Hippocampal formation (tissue), 2 donors: ENCODE measurements at regions not wholly inside any gene's neighbourhood (a gene's known extent, or its start where the extent isn't known, plus 50 kb on each side); places are given as distances from the start of the nearest gene placed in this dataset.

Experiments
- DNase-seq, 2 donors: peaks; one replicate each; lab custom pipeline; 2025; lab: John Stamatoyannopoulos, UW

DNA sequence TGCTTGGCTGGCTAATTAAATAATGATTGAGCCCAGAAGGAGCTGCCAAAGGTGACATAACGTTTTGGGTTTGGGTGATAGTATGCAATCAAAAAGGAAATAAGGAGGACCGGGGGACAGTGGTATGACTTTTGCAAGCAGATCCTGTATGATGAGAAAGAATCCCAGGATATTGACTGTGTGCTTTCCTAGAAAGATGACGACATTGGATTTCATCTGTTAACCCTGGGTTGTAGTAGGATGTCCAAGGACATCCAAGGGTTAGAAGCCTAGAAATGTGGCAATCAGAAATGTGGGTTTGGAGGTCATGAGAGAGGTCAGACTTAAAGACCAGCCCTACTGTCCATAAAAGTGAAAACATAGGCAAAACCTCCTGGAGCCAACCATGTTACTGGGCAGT lies 50.3 kb upstream of the HMHB1 start:
- DNase-seq, result no peak

DNA sequence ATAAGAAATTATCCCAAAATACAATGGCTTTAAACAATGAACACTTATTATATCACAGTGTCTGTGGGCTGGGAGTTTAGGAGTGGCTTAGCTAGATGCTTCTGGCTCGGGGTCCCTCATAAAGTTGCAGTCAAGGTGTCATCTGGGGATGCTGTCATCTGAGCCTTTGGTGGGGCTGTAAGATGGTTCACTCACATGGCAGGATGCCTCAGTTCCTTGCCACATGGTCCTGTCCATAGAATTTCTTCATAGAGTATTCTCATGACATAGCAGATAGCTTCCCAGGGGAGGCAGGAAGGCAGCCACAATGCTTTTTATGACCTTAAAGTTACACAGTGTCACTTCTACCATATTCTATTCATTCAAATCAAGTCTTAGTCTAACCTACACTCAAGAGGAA lies 51.2 kb upstream of the HMHB1 start:
- no peak for DNase-seq

DNA sequence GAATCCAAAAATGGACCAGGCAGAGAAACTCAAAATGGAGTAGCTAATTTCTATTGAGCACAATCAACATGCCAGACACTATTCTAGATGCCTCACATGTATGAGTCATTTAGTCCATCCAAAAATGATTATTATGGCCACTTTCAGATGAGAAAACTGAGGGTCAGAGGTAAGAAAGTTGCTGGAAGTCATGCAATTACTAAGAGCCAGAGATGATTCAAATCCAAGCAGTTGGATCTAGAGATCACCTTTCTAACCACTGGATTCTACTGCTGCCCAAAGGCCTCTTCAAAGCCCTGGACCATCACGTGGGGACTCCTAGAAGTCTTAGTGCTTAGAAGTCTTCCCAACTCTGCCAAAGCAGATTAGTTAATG lies 51.8 kb upstream of the HMHB1 start:
- DNase-seq, result no peak

DNA sequence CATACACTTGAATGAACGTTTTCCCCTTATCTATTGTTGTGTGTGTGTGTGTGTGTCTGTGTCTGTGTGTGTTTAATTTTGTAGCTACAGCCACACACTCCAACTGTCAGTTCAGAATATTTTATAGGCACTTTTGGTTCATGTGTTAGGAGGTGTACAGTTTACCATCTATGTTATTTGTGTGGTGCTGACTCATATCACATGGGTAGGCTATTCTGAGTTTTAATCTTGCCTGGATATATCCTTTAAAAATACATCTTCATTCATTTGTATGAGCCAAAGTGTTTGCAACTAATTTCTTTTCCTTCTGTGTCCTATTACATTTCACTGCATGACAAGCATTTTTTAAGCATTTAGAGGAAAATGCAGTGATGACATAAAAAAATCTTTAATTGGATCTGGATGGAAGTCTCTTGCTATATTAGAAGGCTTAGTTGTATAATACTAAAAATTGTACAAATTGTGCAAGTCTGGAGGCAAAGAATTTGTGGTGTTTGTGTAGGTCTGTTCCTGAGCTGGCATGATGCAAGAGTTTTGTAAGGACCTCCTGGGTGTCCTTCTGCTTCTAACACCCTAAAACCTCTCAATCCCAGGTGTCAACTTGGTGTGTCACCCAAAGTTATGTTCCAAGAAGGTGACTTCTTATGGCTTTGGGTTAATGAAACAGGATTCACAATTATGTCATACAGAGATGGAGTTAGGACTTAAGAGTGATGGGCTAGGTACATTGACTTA lies 52.4 kb upstream of the HMHB1 start:
- no peak for DNase-seq

DNA sequence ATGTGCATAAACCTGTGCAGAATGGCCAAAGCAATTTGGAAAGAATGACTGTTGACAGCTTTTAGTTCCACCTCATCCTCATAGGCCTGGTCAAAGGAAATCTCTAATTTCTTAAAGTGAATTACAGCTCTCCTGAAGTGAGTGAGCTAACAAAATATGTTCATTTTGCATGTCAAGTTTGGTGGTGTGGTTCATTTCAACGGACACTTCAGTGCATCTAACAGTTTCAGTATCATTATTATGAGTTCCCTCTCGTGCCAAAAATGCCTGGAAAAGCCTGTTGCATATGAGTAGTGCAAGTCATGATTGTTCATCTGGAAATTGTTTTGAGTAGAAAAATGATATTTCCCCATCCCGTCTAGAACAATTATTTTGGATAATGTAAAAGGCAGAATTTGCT lies 53.2 kb upstream of the HMHB1 start:
- DNase-seq, result no peak

DNA sequence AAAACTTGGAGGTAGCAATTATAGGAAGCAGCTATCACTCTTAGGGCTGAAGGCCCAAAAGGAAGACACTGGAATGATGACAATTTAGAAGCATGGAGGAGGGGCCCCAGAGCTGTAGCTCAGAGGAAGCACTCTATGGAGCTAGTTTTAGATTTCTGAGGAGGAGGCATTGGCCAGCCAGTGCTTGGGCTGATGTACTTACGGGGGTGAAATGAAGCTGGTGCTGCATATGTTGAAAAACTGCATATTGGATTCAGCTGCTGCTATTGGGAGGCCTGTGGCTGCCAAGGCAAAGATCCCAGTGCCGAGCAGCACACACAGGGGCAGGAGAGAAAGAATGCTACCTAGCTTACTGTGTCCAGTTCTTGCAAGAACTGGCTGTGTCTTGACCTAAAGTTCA lies 53.9 kb upstream of the HMHB1 start:
- peak in 1 of 2 donors; percentile 36 for DNase-seq

DNA sequence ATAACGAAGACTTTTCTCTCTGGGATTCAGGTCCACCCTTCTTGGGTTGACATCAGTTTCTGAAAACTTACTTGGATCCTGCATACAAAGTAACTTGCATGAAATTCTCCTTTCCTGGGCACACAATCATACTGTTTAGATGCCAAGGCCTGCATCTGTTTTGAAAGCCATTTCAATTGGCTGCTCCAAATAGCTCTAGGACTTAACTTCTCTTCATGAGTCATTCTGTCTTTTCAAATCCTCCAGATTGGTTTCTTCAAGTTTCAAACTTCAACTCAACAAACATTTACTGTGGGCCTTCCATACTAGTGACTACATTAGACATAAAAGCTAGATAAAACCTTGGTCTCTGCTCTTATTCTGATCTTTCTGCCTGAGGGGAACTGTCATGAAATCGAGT lies 54.8 kb upstream of the HMHB1 start:
- DNase-seq, result no peak

DNA sequence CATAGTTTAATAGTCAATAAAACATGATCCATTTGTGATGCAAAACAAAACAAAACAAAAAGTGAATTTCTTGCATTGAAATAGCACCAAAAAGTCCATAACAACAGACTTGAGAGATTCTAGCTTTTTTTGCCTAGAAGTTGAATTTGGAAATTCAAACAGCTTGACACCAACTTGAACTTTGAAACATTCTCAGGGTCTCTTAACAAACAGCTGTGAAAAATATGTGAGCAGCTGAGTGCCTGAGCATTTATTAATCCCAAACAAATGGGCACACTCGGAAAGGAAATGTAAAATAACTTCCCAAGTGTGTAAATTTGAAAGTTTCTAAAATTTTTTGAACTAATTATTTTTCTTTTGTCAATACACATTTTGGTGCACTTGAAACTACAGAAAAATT lies 56.0 kb upstream of the HMHB1 start:
- DNase-seq, result no peak

DNA sequence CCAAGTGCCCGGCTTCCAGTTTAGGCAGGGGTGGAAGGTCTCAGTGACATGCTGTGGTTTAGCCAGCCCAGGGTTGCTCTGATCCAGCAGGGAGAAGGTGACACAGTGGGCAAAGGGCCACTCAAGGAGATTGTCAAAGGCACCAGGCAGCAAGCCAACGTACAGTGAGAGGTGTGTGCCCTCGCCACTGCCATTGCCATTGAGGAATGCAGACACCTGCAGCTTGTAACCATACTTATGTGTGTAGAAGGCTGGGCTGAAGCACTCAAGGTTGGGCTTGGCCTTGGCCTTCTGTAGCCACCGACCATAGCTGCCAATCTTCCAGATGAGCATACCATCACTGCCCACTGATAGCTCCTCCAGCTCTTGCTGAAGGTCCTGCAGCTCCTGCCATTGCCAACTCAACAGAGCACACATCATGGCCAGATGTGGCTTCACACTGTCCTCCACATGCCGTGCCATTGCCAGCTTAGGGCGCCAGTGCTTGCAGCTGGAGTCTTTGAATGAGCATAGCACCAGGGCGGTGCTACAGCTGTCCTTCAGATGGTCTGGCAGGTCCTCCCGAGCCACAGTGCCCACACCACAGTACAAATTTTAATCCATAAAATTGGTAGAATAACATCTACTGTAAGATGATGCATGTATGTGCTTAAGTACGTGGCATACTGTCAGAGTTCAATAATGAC lies 59.7 kb upstream of the HMHB1 start:
- no peak for DNase-seq

DNA sequence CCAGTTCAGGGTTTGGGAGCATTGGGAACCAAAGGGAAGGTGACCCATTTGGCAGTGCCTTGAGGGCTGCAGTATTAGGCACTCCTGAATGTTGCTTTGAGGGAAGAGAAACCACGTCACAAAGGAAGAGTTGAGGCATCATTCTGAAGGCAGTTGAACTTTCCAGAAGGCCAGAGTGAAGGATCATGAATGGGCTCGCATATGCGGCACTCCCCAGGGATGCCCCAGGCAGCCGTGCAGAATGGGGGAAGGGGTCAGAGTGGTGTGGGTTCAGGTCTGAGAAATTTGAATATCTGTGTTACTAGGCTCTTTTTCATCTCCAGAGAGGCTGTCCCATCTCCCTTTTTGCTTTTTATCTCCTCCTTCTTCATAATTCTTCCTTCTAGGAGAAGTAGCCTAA lies 60.6 kb upstream of the HMHB1 start:
- no peak for DNase-seq

DNA sequence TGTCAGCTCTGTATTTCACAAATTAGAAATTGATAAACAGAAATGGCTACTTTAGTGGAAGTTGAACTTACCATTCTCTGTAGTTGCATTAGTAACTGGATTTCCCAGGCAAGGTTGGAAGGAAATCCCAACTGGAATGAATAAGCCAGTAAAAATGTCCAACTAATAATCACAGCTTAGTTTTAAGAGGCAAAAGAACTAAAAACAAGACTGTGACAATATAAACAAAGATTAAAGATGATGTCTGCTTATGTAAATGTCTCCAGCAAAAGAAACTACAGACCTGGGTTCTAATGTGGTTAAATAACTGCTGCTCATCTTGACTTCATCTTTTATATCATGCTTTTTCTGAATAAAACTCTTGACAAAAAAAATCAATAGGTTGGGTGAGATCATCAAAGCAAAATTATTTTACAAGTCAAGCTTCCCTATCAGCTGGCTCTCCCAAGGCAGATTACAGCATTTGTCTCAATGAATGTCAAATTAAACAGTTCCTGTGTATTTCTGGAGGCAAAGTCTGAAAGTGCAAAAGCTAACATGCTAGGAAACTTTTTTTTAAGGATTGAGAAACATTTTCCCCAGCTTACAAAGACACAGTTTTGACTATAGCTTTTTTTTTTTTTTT lies 62.3 kb upstream of the HMHB1 start:
- DNase-seq, result no peak

DNA sequence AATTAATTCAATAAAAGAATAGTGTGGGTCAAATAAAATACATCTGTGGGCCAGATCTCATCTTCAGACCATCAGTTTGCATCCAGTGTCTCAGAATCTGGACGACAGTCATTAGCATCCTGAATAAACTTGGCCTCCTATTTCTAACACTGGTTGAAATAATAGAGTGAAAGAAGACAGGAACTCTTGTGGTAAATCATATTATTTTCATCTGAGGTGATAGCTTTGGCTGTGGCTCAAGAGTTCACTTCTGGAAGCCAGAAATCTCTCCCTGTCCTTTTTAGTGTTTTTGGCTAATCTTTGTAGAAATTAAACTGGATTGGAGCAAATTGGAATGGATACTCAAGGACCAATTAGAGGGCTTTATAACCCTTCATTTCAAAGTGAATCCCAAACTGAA lies 63.4 kb upstream of the HMHB1 start:
- DNase-seq, result no peak

DNA sequence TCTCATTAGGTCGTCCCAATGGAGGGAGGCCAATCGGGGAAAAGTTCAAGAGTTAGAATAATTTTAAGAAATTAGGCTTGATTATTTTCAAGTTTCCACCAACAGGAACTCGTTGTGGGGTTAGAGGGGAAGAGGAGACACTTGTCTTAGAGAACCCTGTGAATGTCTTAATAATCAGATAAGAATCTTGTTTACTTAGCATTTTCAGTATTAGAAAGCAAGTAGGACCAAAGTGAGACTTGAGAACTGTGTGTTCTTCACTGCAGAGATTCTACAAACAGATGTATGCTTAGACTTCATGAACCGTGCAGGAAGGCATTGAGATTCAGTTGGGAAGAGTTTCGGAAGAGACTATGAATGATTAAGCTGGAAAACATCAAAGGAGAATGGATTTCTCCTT lies 69.0 kb upstream of the HMHB1 start:
- DNase-seq, result no peak

DNA sequence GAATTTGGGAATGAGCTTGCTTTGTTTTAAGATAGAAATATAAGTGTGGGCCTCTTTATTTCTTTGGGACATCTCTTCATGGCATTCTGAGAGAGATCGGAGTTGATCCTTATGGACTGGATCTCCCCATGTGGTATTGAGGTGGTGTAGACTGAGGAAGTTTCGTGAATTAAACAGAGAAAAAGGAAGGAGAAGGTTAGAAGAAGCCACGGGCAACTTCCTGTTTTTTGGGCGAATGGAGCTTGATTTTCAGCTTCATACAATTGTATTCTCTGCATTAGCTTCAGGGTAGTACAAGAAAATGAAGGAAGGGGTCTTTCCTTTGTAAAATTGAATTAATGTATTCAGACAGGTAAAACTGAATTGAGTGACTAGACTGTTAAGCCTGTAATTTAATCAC lies 70.5 kb upstream of the HMHB1 start:
- DNase-seq, result no peak

DNA sequence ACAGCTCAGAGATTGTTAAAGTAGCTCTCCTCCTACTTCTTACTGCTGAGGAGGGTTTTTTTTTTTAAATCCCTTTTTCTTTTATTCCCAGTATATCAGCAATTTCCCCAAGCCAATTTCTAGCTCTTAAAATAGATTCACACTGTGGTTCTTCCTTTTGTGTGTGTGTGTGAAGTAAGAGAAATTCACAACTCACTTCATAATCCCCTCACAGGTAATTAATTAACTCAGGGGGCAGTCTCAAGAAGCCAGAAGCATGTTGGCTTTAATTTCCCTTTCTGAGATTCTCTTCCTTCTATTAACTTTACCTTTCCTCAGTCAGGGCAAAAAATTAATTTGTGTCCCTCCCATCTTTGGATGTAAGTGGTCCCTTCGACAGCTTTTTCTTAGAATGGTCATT lies 71.0 kb upstream of the HMHB1 start:
- DNase-seq, result no peak

DNA sequence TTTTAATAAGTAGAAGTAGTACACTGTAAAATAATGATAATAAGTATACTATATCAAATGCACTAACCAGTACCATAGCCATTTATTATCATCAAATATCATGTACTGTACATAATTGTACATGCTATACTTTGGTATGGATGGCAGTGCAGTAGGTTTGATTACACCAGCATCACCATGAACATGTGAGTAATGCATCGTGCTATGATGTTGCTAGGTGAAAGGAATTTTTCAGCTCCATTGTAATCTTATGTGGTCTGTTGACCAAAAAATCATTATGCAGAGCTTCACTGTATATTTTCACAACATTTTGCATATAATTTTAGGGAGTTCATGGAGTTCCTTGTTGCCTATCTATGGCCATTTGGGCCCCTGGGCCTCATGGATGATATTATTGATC lies 72.2 kb upstream of the HMHB1 start:
- DNase-seq, result no peak

DNA sequence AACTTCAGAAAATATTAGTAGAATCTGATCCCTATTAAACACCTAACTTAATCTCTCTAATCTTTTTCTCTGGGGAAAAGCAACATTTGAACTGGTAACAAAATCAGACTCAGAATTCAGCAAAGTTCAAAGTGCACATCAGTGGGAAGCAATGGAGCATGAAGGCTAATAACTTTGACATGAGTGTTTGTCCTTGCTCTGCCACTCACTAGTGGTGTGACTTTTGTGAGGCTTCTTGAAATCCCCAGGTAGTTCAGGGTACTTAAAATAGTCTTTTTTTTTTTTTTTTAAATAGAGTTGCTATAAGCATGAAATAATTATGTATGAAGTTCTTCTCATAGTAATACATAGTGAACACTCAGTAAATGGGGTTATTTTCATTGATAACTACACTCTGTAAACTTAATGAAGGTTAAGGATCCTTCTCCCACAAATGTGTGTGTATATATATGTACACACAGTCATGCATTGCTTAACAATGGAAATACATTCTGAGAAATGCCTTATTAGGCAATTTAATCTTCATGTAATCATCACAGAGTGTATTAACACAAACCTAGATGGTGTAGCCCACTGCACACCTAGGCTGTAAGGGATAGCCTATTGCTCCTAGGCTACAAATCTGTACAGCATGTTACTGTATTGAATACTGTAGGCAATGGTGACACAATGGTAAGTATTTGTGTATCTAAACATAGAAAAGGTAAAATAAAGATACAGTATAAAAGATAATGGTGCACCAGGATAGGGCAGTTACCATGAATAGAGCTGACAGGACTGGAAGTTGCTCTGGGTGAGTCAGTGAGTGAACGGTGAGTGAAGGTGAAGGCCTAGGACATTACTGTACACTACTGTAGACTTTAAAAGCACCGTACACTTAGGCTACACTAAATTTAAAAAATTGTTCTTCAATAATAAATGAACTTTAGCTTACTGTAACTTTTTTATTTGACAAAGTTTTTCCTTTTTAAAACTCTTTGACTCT lies 73.3 kb upstream of the HMHB1 start:
- no peak for DNase-seq

DNA sequence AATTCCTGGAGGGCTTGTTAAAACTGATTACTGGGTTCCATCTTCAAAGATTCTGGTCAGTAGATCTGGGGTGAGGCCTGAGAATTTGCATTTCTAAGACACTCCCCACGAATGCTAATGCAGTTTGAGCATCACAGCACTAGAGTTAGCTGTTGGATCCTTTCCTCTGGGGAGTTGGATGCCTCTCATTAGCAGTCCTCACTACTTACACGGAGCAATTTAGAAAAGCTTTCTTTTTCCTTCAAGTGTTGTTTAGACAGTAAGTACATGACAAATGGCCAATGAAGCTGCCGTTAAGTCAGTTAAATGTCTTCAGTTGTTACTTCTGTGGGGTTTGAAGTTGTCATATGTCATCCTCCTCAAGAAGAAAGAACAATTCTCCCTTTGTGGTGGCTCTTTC lies 74.9 kb upstream of the HMHB1 start:
- no peak for DNase-seq

DNA sequence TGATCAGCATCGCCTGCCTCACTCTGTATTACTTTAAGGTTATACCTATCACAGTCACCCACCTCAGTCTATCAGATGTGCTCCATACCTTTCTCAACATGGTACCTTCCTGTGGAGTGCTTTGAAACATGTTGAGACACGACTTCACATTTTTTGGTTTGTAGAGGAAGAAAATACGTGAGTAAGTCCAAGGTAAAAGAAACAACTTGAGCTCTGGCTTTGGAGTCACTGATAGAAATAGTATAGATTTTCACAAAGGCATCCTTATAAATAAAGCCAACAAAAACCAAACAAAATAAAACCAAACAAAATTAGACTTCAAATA lies 77.5 kb upstream of the HMHB1 start:
- no peak for DNase-seq

DNA sequence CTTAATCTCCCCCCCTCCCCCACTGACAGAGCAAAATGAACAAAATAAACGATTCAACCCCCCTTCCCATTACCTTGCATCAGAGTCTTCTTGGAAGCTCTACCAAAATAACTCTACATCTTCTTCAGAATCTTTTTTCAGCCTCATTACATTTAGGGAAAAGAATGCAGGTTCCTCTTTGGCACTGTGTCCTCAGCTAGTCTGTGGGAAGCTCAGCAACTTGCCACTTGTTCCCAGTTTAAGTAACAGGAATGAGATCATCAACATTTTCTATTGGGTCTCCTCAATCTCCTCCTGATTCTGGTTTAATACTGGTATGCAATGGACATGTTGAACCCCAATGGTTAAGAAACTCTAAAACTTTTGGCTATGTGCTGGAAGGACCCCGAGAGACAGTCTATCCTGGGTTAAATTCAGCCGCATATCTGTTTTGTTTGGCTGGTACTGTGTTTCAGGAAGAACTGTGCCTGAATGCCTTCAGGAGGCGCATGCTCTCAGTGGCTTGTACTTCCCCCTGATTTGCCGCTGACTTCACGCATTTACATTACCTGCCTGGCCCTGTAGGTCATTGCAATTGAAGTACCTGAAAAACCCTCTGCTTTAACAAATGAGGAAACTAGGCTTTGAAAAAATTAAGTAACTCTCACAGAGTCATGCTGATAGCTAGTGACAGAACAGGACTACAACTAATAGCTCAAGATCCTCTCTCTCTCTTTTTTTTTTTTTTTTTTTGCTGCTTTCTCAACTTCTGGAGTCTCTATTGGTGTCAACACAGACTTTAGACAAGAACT lies 78.1 kb upstream of the HMHB1 start:
- no peak for DNase-seq

DNA sequence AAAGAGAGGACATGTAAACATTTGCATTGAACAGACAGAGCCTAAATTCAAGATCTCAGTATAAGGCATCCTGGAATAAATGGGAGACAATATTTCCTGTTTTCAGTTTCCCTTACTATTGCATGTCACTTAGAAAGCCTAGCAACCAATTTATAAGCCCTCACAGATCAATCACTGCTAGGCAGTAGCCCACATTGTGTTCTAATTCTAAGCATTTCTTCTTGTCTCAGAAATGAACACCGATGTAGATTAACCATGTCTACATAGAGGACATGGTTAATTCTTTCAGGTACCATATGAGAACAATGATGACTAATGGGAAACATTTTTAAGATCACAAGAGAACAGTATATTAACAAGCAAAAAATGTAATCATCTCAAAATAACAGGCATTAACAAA lies 79.6 kb upstream of the HMHB1 start:
- no peak for DNase-seq
